DOHH2 (cell line): ENCODE measurements at regions not wholly inside any gene's neighbourhood (a gene's known extent, or its start where the extent isn't known, plus 50 kb on each side); places are given as distances from the start of the nearest gene placed in this dataset.
"Not testable (repeated sequence)": the region's sequence is repeated elsewhere in the genome, so short reads cannot be mapped to it uniquely, and the experiment has no call there.

Experiments used
- CTCF ChIP-seq: fragments of 200-600 bp; sonication (generic); IDR thresholded peaks from one replicate; pipeline ENCODE4 v1.5.1; 2014; ENCODE audit warnings: antibody characterized with exemption, mild to moderate bottlenecking, low read depth, low read length; ENCODE audit not compliant: poor library complexity, severe bottlenecking
- EZH2phosphoT487 ChIP-seq: fragments of 200-600 bp; sonication (generic); IDR thresholded peaks from 2 replicates; pipeline ENCODE4 v1.6.1; 2017; ENCODE audit warnings: borderline replicate concordance, mild to moderate bottlenecking, antibody characterized with exemption, low read length, moderate library complexity, mixed read lengths

DNA sequence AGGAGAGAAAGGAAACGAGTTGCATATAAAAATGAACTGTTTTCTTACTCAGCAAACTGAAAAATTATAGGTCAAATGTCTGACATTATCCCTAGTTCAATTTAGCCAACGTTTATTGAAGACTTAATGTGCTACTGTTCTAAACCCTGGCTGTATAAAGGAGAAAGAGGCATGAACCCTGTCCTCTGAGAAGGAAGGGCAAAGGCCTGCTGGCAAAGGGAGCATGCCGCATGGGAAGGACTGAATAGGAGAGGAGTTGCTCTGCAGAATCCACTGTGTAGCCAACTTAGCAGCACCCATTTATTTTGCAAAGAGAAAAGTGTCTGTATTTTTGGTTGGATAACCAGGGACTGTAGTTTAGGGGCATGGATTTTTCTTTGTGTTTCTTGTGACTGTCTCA is 132.5 kb downstream of the GOSR1 start:
- not testable (repeated sequence) for TF ChIP-seq CTCF, EZH2phosphoT487
